Putamen (tissue), 1 donor: ENCODE measurements at regions not wholly inside any gene's neighbourhood (a gene's known extent, or its start where the extent isn't known, plus 50 kb on each side); places are given as distances from the start of the nearest gene placed in this dataset.

Source experiments
- DNase-seq: peaks from one replicate; pipeline ENCODE4 v3.0.0-alpha.2; 2016; ENCODE audit warnings: low spot score

DNA sequence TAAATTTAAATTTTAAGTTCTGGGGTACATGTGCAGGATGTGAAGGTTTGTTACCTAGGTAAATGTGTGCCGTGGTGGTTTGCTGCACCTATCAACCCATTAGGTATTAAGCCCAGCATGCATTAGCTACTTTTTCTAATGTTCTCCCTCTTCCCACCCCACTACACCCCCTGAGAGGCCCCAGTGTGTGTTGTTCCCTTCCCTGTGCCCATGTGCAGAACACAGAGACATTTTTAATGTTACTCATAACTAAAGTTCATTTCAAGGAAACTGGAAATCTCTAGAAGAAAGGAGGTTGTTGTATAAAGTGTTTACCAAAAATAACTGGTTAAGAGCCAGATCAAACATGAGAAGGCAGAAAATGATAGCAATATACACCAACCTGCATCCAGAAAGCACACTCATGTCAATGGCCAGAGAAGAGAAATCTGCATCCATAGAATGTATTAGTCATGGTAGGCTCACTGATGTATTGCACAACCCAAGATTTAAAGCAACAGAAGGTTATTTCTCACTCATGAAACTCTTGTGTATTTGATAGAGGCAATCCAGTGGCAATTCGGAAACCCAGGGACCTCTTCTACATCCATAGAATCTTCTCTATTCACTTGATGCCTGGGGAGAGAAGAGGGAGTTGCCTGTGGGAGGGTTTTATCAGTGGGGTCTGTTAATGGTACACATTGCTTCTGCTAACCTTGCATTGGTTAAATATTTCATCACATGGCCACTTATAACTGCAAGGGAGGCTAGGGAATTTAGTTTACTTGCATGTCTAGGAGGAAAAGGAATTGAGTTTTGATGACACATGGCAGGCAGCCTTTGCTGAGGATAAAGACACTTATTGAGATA, 321.9 kb upstream of the RASGRP1 start:
- DNase-seq = no peak

DNA sequence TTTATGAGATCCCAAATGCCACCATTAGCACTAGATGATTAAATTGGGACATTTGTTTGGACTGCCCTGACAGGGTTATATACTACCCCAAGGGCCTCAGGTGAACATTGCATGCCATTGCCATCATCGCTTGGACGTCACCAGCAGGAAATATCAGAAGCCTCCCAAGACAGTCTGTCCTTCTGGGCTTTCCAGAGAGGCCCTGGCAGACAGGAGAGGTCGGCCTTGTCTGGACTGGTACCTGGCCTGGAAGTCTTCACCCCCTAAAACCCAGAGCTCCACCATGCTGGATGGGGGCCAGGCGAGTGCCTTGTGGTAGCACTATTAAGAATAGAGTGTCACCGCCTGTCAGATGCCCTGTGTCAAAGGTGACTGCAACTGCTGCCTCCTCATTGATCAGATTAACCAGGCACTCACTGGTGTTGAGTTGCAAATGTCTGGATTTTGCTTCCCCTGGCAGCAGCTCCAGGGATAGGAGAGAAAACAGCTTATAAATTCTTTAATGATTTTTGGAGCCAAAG, 324.1 kb upstream of the RASGRP1 start:
- DNase-seq = no peak

DNA sequence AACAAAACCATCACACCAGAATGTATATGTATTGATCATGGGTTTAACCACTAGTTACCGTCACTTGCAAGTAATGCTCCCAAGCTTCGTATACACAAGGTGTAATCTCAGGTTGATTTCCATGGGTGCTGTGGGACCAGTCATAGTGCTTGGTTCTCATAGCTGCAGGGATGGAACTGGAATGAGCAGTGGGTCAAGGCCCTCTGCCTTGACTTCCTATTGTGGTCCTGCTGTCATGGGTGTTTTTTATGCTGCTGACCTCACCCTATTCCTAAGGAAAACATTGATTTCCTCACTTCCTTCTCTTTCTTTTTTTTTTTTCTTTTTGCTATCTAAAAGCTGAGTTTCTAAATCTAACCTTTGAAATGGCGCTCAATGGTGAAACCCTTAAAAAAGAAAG, 325.6 kb upstream of the RASGRP1 start:
- no peak for DNase-seq

DNA sequence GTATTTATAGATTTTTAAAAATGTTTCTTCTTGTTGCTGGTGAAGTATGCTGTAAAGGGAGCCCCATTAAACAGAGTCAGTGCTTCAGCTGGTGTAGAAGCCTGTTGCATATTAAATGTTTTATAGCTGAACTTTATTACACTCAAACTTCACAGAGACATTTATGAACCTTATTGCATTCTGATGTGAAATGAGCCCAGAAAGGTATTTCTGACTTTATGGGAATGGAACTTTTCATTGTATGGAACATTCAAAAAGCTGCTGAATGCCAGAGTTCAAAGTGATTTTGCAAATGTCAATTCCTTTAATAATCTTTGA, 329.3 kb upstream of the RASGRP1 start:
- DNase-seq = no peak

DNA sequence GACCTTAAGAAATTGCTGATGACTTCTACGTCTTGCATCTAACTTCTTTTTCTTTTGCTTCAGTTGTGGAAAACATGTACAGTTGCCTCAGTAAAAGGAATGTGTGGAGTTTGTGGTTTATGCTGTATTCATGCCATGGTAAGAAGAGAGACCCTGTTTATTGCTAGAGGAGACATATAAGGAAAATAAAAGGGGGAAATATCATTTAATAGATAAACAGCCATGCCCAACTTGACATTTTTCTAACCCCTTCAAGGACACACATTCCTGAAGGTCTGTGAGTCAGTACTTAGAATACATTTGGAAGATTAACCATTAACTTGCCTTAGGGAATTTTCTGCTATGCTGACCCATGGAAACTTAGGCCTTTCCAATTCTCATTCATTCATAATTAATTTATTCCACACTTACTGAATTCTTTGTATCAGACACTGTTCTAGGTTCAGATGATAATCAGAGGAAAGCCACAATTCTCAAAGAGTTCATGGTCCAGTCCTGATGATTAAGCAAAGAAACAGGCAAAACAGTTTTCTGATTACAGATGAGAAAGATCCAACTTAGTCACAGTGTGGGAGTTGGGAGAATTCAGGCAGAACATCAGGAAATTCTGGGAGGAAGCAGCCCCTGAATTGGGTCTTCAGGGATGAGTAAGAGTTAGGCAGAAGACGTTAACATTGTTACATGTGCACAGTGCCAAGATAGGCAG, 329.8 kb upstream of the RASGRP1 start:
- DNase-seq = no peak

DNA sequence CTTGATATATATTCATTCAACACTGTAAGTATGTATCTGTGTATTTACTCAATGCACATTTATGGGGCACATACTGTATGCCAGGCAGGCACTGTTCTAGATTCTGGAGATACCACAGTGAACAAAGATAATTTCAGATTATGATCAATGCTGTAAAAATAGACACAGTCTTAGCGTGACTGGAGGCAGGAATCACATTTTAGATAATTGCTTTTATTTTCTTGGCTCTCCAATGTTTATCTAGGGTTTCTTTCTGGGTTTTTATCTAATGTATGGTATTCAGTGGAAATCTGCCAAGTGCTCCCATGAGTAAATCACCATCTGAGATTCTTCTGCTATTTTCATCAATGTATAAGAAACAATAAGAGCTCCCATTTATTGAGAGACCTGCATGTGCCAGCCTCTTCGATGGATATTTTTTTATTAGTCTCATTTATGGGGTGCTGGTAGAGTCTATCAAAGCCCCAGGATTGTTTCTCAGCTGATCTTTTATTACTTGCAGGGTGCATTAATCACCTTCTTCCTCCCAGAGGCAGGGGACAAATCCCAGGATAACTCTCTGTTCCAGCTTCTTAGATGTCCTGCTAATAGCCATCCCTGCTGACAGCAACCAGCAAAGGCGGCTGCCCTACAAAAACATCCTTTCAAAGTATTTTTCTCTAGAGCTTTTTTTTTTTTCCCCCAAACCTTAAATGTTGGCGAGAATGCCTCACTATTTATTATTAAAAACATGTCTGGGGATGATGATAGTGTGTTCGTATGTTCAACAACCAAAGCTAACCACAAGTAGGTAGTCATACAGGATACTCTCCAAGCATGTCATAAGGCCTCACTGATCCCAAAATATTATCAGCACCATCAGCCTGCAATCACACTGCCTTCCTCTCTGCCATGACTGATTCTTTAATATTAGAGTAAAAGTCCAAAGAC, 331.0 kb upstream of the RASGRP1 start:
- DNase-seq = no peak

DNA sequence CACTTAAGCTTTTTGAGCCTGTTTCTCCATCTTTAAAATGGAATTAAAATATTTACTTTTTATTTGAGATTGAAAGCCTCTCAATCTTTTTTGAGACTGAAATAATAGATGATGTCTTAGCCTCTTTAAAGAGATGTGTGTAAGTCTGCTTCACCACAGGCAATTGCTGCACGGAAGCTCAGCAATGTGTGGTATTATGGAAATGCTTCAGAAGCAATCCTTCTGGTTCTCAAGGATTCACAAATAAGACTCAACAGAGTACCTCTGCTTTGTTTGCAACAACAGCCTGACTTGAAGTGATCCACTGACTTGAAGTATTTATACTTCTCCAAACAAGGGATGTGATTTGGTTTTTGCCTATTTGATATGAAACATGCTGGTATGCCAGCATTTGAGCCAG, 332.0 kb upstream of the RASGRP1 start:
- no peak for DNase-seq

DNA sequence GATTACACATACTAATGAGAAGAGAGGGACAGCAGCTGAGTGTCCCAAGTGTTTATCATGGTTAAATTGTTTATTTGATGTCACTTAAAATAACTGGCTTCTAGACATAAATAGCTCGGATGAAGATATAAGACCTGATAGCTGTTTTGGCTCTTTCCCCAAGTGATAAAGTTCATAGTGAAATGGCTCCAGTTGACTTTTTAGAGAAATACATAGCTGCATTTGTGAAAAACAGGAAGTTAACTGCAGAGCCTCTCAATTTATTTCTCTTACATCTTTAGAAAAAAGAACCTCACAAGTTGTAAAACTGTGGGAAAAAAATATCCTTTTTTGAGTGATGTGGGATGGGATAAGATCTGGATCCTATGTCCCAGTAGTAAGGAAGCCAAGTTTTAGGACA, 332.9 kb upstream of the RASGRP1 start:
- no peak for DNase-seq

DNA sequence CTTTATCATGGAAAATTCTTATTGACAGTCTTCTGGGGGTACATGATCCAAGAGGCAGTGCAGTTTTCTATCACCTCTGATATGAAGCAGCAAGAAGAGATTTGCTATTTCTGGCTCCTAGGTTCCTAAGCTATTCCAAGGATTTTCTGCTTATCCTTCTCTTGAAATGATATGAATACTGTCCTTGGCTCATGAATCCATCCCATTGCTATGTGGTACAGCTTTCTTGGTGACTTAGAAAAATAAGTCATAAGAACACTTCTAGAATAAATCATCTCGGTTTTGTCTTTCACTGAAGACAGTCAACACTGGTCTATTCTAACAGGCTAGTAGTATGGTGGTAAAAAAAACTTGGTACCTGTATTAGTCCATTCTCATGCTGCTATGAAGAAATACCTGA, 333.6 kb upstream of the RASGRP1 start:
- DNase-seq = no peak

DNA sequence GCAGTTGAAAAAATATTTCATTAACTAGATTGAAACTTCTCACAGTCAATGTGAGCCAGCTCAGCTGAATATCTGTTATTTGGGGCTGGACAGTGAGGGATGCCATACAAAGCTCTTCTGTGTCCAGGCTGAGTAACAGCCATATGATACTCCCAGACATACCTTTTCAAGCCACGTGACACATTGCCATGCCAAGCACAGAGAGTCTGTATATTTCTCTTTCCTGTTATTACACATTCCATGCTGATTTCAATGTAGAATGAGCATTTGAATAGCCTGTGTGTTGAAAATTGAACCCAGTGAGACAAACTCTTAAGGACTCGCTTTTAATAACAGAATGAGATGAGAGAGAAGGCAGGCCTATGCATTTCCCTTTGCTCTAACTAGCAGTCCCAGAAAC, 334.7 kb upstream of the RASGRP1 start:
- no peak for DNase-seq

DNA sequence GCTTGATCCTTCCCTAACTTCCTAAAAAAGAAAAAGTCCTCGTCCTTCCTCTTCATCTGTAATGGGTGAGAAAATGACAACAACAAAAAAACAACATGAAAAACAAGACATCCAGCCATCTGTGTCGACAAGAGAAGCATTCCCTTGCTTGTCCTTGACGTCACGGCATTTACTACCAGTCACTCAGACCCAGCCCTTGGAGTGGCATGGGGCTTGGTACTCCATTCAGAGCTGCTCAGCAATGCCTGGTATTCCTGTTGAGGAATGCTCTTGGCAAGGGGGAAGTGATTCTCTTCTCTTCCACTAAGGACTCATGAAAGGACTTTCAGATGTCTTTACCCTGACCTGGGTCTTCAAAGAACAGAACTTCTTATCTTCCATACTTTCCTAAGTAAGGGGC, 339.7 kb upstream of the RASGRP1 start:
- DNase-seq = no peak

DNA sequence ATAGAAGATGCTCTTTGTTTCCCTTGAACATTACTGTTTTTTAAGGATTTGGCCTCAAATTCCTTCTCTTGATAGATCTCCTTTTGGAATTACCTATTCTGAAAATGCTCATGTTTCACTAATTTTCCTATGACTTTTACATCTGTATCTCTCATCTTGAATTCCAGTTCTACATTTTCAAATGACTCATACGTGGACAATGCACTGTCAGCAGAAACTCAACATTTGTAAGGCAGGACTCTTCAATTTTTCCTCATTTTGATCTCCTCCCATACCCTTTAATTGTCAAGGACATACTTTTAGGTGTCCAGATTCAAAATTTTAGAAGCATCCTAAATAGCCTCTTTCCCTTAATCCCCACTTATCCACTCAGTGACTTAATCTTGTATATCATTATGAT, 341.0 kb upstream of the RASGRP1 start:
- no peak for DNase-seq

DNA sequence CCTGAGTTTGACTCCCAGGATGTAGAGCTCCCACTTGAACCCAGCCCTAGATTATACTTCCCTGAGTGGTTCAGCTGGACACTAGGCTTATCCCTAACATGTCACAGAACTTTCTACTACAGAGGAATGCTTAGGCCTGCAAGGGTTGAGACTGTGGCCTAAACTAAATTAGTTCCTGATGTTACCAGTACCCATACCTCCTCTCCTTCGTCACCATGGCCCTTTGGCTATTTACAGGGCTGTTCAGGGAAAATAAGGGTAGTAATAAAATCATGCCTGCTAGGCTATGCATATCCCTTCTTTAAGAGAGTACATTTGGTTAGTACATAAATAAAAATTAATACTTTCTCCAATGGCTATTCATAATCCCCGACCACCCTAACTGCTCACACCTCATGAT, 356.4 kb upstream of the RASGRP1 start:
- no peak for DNase-seq

DNA sequence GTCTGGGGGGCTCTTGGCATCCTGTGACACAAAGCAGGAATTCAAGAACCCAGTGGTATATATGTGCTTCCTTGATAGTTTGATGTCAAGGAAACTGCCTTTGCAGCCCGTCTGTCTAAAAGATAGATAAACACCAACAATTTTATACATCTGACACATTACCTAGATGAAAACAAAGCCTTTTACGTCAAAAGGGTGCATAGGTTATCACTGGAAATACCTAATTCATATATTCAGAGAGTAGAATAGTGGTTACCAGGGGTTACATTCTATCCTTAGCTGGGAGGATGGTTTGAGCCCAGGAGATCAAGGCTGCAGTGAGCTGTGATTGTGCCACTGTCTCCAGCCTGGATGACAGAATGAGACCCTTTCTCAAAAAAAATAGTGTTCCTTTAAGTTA, 356.9 kb upstream of the RASGRP1 start:
- no peak for DNase-seq

DNA sequence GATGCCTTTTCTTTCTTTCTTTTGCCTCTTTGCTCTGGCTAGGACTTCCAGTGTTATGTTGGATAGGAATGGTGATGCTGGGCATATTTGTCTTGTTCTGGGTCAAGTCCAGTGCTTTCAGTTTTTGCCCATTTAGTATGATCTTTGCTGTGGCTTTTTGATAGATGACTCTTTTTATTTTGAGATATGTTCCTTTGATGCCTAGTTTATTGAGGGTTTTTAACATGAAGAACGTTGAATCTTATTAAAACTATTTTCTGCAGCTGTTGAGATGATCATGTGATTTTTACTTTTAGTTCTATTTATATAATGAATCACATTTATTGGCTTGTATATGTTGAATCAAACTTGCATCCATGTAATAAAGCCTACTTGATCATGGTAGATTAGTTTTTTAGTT, 363.8 kb upstream of the RASGRP1 start:
- DNase-seq = no peak

DNA sequence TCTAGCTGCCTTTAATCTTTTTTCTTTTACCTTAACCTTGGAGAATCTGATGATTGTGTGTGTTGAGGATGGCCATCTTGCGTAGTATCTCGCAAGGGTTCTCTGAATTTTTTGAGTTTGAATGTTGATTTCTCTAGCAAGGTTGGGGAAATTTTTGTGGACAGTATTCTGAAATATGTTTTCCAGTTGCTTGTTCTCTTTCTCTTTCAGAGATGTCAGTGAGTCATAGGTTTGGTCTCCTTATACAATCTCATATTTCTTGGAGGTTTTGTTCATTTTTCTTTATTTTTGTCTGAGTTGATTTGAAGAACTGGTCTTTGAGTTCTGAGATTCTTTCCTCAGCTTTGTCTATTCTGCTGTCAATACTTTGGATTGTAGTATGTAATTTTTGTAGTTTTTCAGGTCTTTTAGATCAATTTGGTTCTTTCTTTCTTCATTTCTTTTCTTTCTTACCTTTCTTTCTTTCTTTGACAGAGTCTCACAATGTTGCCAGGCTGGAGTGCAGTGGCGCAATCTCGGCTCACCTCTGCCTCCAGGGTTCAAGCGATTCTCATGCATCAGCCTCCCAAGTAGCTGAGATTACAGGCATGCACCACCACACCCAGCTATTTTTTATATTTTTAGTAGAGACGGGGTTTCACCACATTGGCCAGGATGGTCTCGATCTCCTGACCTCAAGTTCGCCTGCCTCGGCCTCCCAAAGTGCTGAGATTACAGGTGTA, 366.4 kb upstream of the RASGRP1 start:
- no peak for DNase-seq

DNA sequence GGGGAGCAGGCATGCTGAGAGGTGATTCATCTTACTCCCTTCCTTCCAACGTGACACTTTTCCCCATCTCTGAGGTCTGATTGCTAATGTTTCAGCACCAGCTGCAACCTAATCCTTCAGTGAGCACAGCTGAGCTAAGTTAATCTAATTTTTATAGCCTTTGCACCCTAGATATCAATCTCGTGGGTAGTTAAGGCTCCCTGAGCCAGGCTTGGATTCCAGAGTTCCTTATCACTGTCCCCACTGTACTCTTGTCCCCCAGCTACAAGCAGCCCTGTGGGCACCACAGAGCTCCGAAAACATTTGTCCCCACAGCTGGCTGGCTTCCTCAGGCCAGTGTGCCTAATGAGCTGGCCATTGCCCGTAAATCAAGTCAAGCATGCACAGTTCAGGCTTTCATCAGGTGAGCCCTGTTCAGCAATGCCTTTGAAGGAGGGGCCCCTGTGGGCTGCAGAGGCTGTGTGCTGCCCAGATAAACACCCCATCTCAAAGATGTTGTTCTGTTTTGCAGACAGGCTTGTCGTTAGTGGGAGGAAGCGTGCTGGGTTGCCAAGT, 376.9 kb upstream of the RASGRP1 start:
- DNase-seq = no peak

DNA sequence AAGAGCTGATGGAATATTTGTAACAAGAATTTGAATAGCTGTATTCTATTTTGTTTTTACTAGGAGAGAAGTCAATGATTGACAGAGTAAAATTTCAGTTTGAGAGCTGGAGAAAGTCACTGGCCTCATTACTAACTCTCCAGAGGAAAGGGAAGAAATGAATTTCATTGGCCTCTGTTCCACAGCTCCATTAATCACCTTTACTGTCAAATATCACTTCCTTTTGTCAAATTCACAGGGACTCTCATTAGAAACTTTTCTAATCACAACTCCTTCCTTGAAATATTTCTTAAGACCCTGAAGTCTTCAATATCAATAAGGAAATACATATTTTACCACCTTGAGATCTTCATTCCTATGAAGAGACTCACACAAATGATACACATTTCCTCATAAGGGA, 379.9 kb upstream of the RASGRP1 start:
- DNase-seq = no peak

DNA sequence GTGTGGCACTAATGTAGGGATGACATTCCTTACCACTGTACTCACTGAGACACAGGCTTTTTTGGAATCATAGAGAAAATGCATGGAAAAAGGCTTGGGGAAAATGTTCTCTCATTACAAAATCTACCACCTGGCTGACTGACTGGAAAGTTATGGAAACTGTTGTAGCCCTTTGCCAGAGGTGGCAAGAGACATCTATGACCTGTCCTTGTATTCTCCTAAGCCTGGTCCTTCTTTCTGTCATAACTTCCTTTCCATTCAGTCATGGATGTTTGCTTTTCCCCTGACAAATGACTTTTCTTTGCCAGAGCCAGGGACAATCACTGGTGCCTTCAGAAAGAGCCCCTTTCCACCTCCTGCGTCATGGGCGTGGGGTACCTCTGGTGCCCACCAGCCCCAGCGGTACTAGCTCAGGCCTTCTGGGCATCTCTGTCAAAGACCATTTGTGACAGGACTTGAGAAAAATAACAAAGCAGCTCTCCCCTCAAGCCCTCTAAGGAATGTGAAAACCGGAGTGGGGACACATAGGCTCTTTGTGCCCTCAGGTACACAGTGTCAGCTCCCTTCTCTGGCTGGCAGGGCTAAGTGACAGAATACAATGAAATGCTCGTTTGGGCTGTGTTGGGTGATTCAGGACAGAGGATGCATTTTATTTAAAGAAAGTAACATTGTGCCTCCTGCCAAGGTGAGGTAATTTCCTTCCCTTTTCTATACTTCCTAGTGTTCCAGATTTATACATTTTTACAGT, 381.1 kb upstream of the RASGRP1 start:
- DNase-seq = no peak

DNA sequence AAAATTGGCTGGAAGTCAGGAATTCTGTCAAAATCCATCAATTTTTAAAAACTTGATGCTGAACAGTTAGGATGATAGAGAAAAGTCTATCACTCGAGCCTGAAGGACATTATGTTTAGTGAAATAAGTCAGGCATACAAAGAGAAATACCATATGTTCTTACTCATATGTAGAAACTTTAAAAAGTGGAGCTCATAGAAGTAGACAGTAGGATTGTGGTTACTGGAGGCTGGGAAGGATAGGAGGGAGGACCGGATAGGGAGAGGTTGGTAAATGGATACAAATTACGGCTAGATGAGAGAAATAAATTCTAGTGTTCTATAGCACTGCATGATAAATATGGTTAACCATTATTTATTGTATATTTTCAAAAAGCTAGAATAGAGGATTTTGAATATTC, 389.5 kb upstream of the RASGRP1 start:
- no peak for DNase-seq

DNA sequence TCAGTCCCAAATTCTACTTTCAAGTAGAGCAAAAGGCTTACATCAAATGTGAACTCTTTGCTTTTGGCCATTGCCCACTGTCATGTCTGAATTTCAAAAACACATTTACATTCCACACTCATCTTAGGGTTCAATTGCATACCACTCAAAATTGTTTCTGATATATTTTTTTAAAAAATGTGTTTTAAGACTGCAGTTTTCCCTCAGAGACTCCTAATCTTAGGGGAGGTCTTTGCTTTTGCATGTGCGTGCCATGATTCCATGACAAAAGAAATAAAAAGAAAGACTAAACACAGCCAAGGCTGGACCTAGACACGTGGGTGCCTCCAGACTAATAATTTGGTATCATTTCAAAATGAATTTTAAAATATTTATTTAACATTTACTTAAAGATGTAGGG, 396.8 kb upstream of the RASGRP1 start:
- no peak for DNase-seq
